Cardiac muscle cell (in vitro differentiated cells and primary cell): ENCODE measurements at regions not wholly inside any gene's neighbourhood (a gene's known extent, or its start where the extent isn't known, plus 50 kb on each side); places are given as distances from the start of the nearest gene placed in this dataset.

Experiments
- DNase-seq, 2 donors: peaks; one replicate each; pipeline versions ENCODE4 v3.0.0 to v3.0.0-alpha.2; 2010 to 2017; ENCODE audit warnings: low read depth in 1 of 2, low spot score in 1 of 2
- H3K27ac ChIP-seq: fragments of 200-600 bp; sonication (generic); 2 replicates; pipeline ENCODE4 v1.5.1; 2016
- H3K27me3 ChIP-seq: fragments of 200-600 bp; sonication (generic); 2 replicates; pipeline ENCODE4 v1.6.0; 2016; ENCODE audit warnings: control low read depth
- H3K36me3 ChIP-seq: fragments of 200-600 bp; sonication (generic); 2 replicates; pipeline ENCODE4 v1.5.1; 2016; ENCODE audit warnings: control low read depth
- H3K4me1 ChIP-seq: fragments of 200-600 bp; sonication (generic); 2 replicates; pipeline ENCODE4 v1.8.1; 2017; ENCODE audit warnings: low read depth, mild to moderate bottlenecking, mixed run types
- H3K4me3 ChIP-seq: fragments of 200-600 bp; sonication (generic); 2 replicates; pipeline ENCODE4 v1.5.1; 2016; ENCODE audit warnings: mild to moderate bottlenecking
- H3K9me3 ChIP-seq: fragments of 200-600 bp; sonication (generic); 2 replicates; pipeline ENCODE4 v1.5.1; 2017; ENCODE audit warnings: low read depth, mild to moderate bottlenecking, control low read depth
- CTCF ChIP-seq: IDR thresholded peaks from 2 replicates; pipeline ENCODE4 v1.5.1; 2012; ENCODE audit warnings: low read depth, mild to moderate bottlenecking, low read length

- no peak for TF ChIP-seq CTCF
- Histone ChIP-seq H3K27ac (no peak overlapping the region), H3K9me3 (no peaks in the 10 kb centered on the region), H3K27me3 (no peaks in the 10 kb centered on the region), H3K4me3 (no peak overlapping the region), H3K36me3 (no peaks in the 10 kb centered on the region), H3K4me1 (no peaks in the 10 kb centered on the region)
- DNase-seq: no peak
Measured at GRCh38 chr17:72498364-72499210, 377.8 kb downstream of the SOX9 start.

- no peak overlapping the region for H3K27ac ChIP-seq
- no peaks in the 10 kb centered on the region for H3K9me3 ChIP-seq
- DNase-seq: no peak
- no peaks in the 10 kb centered on the region for H3K4me1 ChIP-seq
- no peaks in the 10 kb centered on the region for H3K36me3 ChIP-seq
- no peak overlapping the region for H3K4me3 ChIP-seq
- TF ChIP-seq CTCF: no peak
- no peaks in the 10 kb centered on the region for H3K27me3 ChIP-seq
Measured at GRCh38 chr17:72501404-72502370, 380.9 kb downstream of the SOX9 start.

- H3K9me3 ChIP-seq: no peaks in the 10 kb centered on the region
- H3K27me3 ChIP-seq: no peaks in the 10 kb centered on the region
- DNase-seq: peak in 1 of 2 donors; percentile 61
- H3K27ac ChIP-seq: no peak overlapping the region
- TF ChIP-seq CTCF: no peak
- no peaks in the 10 kb centered on the region for H3K36me3 ChIP-seq
- no peaks in the 10 kb centered on the region for H3K4me1 ChIP-seq
- H3K4me3 ChIP-seq: no peak overlapping the region
Measured at GRCh38 chr17:72502371-72503341, 381.8 kb downstream of the SOX9 start.

- Histone ChIP-seq H3K4me1 (no peaks in the 10 kb centered on the region), H3K27ac (no peak overlapping the region), H3K9me3 (no peaks in the 10 kb centered on the region), H3K27me3 (no peaks in the 10 kb centered on the region), H3K4me3 (no peak overlapping the region), H3K36me3 (no peaks in the 10 kb centered on the region)
- DNase-seq: no peak
- no peak for TF ChIP-seq CTCF
Measured at GRCh38 chr17:72503556-72503955, 382.7 kb downstream of the SOX9 start.

- no peak for TF ChIP-seq CTCF
- no peaks in the 10 kb centered on the region for H3K27me3 ChIP-seq
- H3K4me1 ChIP-seq: no peaks in the 10 kb centered on the region
- H3K36me3 ChIP-seq: no peaks in the 10 kb centered on the region
- H3K27ac ChIP-seq: no peak overlapping the region
- H3K4me3 ChIP-seq: no peak overlapping the region
- no peak for DNase-seq
- H3K9me3 ChIP-seq: no peaks in the 10 kb centered on the region
Measured at GRCh38 chr17:72504783-72505182, 384.0 kb downstream of the SOX9 start.
